ENCODE measurements at regions not wholly inside any gene's neighbourhood (a gene's known extent, or its start where the extent isn't known, plus 50 kb on each side); places are given as distances from the start of the nearest gene placed in this dataset.

DNA sequence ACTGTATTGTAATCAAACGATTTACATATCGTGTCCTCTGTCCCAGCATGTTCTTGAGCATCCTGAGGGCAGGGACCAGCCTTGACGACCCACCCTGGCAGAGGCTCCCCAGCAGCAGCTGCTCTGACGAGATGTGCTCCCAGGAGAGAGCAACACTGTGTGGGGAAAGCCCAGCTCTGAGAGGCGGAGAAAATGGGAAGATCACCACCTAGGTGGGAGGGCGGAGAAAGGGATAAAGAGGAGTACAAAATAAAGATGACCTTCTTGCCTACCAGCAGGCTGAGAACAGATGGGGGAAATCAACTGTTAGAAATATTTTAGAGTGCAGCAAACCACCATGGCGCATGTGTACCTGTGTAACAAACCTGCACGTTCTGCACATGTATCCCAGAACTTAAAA lies 71.5 kb upstream of the CAPRIN2 start (continued):
- TF ChIP-seq, protein P1, sequence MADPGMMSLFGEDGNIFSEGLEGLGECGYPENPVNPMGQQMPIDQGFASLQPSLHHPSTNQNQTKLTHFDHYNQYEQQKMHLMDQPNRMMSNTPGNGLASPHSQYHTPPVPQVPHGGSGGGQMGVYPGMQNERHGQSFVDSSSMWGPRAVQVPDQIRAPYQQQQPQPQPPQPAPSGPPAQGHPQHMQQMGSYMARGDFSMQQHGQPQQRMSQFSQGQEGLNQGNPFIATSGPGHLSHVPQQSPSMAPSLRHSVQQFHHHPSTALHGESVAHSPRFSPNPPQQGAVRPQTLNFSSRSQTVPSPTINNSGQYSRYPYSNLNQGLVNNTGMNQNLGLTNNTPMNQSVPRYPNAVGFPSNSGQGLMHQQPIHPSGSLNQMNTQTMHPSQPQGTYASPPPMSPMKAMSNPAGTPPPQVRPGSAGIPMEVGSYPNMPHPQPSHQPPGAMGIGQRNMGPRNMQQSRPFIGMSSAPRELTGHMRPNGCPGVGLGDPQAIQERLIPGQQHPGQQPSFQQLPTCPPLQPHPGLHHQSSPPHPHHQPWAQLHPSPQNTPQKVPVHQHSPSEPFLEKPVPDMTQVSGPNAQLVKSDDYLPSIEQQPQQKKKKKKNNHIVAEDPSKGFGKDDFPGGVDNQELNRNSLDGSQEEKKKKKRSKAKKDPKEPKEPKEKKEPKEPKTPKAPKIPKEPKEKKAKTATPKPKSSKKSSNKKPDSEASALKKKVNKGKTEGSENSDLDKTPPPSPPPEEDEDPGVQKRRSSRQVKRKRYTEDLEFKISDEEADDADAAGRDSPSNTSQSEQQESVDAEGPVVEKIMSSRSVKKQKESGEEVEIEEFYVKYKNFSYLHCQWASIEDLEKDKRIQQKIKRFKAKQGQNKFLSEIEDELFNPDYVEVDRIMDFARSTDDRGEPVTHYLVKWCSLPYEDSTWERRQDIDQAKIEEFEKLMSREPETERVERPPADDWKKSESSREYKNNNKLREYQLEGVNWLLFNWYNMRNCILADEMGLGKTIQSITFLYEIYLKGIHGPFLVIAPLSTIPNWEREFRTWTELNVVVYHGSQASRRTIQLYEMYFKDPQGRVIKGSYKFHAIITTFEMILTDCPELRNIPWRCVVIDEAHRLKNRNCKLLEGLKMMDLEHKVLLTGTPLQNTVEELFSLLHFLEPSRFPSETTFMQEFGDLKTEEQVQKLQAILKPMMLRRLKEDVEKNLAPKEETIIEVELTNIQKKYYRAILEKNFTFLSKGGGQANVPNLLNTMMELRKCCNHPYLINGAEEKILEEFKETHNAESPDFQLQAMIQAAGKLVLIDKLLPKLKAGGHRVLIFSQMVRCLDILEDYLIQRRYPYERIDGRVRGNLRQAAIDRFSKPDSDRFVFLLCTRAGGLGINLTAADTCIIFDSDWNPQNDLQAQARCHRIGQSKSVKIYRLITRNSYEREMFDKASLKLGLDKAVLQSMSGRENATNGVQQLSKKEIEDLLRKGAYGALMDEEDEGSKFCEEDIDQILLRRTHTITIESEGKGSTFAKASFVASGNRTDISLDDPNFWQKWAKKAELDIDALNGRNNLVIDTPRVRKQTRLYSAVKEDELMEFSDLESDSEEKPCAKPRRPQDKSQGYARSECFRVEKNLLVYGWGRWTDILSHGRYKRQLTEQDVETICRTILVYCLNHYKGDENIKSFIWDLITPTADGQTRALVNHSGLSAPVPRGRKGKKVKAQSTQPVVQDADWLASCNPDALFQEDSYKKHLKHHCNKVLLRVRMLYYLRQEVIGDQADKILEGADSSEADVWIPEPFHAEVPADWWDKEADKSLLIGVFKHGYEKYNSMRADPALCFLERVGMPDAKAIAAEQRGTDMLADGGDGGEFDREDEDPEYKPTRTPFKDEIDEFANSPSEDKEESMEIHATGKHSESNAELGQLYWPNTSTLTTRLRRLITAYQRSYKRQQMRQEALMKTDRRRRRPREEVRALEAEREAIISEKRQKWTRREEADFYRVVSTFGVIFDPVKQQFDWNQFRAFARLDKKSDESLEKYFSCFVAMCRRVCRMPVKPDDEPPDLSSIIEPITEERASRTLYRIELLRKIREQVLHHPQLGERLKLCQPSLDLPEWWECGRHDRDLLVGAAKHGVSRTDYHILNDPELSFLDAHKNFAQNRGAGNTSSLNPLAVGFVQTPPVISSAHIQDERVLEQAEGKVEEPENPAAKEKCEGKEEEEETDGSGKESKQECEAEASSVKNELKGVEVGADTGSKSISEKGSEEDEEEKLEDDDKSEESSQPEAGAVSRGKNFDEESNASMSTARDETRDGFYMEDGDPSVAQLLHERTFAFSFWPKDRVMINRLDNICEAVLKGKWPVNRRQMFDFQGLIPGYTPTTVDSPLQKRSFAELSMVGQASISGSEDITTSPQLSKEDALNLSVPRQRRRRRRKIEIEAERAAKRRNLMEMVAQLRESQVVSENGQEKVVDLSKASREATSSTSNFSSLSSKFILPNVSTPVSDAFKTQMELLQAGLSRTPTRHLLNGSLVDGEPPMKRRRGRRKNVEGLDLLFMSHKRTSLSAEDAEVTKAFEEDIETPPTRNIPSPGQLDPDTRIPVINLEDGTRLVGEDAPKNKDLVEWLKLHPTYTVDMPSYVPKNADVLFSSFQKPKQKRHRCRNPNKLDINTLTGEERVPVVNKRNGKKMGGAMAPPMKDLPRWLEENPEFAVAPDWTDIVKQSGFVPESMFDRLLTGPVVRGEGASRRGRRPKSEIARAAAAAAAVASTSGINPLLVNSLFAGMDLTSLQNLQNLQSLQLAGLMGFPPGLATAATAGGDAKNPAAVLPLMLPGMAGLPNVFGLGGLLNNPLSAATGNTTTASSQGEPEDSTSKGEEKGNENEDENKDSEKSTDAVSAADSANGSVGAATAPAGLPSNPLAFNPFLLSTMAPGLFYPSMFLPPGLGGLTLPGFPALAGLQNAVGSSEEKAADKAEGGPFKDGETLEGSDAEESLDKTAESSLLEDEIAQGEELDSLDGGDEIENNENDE (IDR thresholded peaks at IDR 0.05; ENCODE audit: insufficient replicate concordance, low read length), result no peak
- TF ChIP-seq KDM1A (IDR thresholded peaks at IDR 0.05; ENCODE audit: borderline replicate concordance, low read length) (no peak), SP2 (IDR thresholded peaks at IDR 0.05; ENCODE audit: low read length) (no peak)
- TF ChIP-seq, protein P2, sequence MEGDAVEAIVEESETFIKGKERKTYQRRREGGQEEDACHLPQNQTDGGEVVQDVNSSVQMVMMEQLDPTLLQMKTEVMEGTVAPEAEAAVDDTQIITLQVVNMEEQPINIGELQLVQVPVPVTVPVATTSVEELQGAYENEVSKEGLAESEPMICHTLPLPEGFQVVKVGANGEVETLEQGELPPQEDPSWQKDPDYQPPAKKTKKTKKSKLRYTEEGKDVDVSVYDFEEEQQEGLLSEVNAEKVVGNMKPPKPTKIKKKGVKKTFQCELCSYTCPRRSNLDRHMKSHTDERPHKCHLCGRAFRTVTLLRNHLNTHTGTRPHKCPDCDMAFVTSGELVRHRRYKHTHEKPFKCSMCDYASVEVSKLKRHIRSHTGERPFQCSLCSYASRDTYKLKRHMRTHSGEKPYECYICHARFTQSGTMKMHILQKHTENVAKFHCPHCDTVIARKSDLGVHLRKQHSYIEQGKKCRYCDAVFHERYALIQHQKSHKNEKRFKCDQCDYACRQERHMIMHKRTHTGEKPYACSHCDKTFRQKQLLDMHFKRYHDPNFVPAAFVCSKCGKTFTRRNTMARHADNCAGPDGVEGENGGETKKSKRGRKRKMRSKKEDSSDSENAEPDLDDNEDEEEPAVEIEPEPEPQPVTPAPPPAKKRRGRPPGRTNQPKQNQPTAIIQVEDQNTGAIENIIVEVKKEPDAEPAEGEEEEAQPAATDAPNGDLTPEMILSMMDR (IDR thresholded peaks at IDR 0.05; ENCODE audit: control extremely low read depth in 1 of 3, insufficient read depth in 1 of 3, low read depth in 1 of 3, low read length in 3 of 3), result no peak
